ENCODE measurements at regions not wholly inside any gene's neighbourhood (a gene's known extent, or its start where the extent isn't known, plus 50 kb on each side); places are given as distances from the start of the nearest gene placed in this dataset.

DNA sequence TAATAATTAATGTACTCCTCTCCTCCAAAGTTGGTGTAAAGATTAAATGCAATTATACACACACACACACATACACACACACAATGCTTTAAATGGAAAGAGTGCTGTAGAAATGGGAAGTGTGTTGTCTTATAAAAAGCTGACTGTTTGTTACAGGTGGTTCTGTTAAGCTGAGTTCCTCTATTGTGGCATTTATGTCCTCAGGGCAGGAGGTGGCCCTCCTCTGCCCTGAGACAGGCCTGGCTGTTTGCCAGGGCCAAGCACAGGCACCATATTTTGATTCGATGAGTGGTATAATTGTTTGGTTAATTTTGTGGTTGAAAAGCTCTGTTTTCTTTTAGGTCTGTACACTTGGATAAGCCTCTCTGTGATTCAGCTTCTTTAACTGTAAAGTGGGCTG lies 573.9 kb downstream of the KIF4B start:
- H3K27me3 ChIP-seq (ENCODE audit: control insufficient read depth, insufficient read depth, low read length) = no peaks in the 10 kb centered on the region
- intact Hi-C loops (cut with DNase I) = no loop called here
- H3K4me1 ChIP-seq (ENCODE audit: control insufficient read depth in 2 of 3, insufficient read depth in 2 of 3, low read depth in 1 of 3, low read length in 3 of 3) = no peaks in the 10 kb centered on the region
- TF ChIP-seq, protein P1, sequence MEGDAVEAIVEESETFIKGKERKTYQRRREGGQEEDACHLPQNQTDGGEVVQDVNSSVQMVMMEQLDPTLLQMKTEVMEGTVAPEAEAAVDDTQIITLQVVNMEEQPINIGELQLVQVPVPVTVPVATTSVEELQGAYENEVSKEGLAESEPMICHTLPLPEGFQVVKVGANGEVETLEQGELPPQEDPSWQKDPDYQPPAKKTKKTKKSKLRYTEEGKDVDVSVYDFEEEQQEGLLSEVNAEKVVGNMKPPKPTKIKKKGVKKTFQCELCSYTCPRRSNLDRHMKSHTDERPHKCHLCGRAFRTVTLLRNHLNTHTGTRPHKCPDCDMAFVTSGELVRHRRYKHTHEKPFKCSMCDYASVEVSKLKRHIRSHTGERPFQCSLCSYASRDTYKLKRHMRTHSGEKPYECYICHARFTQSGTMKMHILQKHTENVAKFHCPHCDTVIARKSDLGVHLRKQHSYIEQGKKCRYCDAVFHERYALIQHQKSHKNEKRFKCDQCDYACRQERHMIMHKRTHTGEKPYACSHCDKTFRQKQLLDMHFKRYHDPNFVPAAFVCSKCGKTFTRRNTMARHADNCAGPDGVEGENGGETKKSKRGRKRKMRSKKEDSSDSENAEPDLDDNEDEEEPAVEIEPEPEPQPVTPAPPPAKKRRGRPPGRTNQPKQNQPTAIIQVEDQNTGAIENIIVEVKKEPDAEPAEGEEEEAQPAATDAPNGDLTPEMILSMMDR (IDR thresholded peaks at IDR 0.05; ENCODE audit: borderline replicate concordance, extremely low read depth, insufficient read depth) = no peak
- DNase-seq = peak in 3 of 5 donors; percentile 21 to 23 (median 21)
- no peak overlapping the region for H3K4me3 ChIP-seq (ENCODE audit: low read length in 3 of 3)
- H3K9ac ChIP-seq (ENCODE audit: low read length in 3 of 3) = no peak overlapping the region
- H3K36me3 ChIP-seq (ENCODE audit: control insufficient read depth in 2 of 3, insufficient read depth in 3 of 3, low read length in 3 of 3) = no peaks in the 10 kb centered on the region
- no peaks in the 10 kb centered on the region for H3K9me3 ChIP-seq (ENCODE audit: control insufficient read depth in 2 of 3, insufficient read depth in 1 of 3, low read length in 3 of 3)
- no peak overlapping the region for H3K27ac ChIP-seq (ENCODE audit: low read depth in 2 of 2, low read length in 2 of 2)
- no peak for FAIRE-seq

DNA sequence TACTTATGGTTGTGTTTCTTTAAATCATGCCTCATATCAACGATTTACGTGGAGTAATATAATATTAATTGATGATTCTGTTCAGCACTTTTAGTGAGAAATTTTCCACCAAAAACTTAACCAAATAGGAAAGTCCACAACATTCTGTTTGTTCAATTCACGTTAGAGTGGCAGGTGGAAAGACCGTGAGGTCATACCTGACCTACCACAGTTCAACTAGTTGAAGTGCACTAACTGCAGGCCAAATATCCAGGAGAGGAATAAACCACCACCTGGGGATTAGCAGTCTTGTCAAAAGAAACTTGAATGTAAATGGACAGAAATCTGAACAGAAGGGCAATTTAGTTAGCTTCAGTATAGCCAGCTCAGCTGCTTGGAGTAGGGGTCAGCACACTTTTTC lies 577.7 kb downstream of the KIF4B start:
- FAIRE-seq (no peak), DNase-seq (no peak)
- Histone ChIP-seq H3K4me1 (ENCODE audit: control insufficient read depth in 2 of 3, insufficient read depth in 2 of 3, low read depth in 1 of 3, low read length in 3 of 3) (no peaks in the 10 kb centered on the region), H3K9me3 (ENCODE audit: control insufficient read depth in 2 of 3, insufficient read depth in 1 of 3, low read length in 3 of 3) (no peaks in the 10 kb centered on the region), H3K27ac (ENCODE audit: low read depth in 2 of 2, low read length in 2 of 2) (no peak overlapping the region), H3K36me3 (ENCODE audit: control insufficient read depth in 2 of 3, insufficient read depth in 3 of 3, low read length in 3 of 3) (no peaks in the 10 kb centered on the region), H3K9ac (ENCODE audit: low read length in 3 of 3) (no peak overlapping the region), H3K27me3 (ENCODE audit: control insufficient read depth, insufficient read depth, low read length) (no peaks in the 10 kb centered on the region), H3K4me3 (ENCODE audit: low read length in 3 of 3) (no peak overlapping the region)
- TF ChIP-seq, protein P1 (IDR thresholded peaks at IDR 0.05; ENCODE audit: borderline replicate concordance, extremely low read depth, insufficient read depth) = no peak
- intact Hi-C loops (cut with DNase I) = no loop called here

DNA sequence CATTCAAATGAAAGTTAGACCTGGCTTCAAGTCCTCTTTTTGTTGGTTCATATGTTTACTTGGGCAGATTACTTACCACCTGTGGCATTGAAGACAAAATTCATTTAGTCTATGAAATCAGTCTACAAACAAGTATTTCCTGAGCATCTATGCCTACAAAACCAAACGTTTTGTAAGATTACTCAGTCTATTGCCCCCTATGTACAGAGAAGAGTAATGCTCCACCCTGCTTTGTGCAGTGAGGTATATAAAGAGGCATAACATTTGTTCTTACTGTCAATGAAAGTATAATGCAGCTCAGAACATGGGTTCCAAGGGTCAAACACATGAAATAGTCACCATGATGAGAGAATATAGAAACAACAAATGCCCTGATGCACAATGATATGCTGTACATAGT lies 580.7 kb downstream of the KIF4B start:
- Histone ChIP-seq H3K27me3 (ENCODE audit: control insufficient read depth, insufficient read depth, low read length) (no peaks in the 10 kb centered on the region), H3K4me3 (ENCODE audit: low read length in 3 of 3) (no peak overlapping the region), H3K27ac (ENCODE audit: low read depth in 2 of 2, low read length in 2 of 2) (no peak overlapping the region), H3K9me3 (ENCODE audit: control insufficient read depth in 2 of 3, insufficient read depth in 1 of 3, low read length in 3 of 3) (no peaks in the 10 kb centered on the region), H3K9ac (ENCODE audit: low read length in 3 of 3) (no peak overlapping the region), H3K36me3 (ENCODE audit: control insufficient read depth in 2 of 3, insufficient read depth in 3 of 3, low read length in 3 of 3) (no peaks in the 10 kb centered on the region), H3K4me1 (ENCODE audit: control insufficient read depth in 2 of 3, insufficient read depth in 2 of 3, low read depth in 1 of 3, low read length in 3 of 3) (no peaks in the 10 kb centered on the region)
- DNase-seq (no peak), FAIRE-seq (no peak)
- TF ChIP-seq, protein P1 (IDR thresholded peaks at IDR 0.05; ENCODE audit: borderline replicate concordance, extremely low read depth, insufficient read depth) = no peak
- intact Hi-C loops (cut with DNase I) = no loop called here

DNA sequence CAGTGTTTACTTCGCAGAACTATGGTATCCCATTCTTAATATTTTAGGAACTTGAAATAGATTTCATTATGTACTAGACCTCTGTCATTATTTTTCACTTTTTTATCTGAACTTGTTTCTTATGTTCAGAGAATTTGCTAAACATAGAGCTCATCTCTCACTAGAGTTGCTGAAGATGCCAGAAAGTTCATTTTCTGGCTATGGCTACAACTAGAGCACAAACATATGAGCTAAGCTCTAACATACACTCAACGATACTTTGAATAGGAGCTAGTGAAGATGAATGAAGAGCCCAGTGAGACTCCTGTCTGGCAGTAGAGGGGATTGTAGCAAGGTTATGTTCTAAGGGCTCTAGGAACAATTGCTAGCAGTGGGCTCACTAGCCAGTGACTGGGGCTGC lies 582.2 kb downstream of the KIF4B start:
- no peak for DNase-seq
- intact Hi-C loops (cut with DNase I) = no loop called here
- H3K9ac ChIP-seq (ENCODE audit: low read length in 3 of 3) = no peak overlapping the region
- no peak overlapping the region for H3K27ac ChIP-seq (ENCODE audit: low read depth in 2 of 2, low read length in 2 of 2)
- no peaks in the 10 kb centered on the region for H3K4me1 ChIP-seq (ENCODE audit: control insufficient read depth in 2 of 3, insufficient read depth in 2 of 3, low read depth in 1 of 3, low read length in 3 of 3)
- H3K9me3 ChIP-seq (ENCODE audit: control insufficient read depth in 2 of 3, insufficient read depth in 1 of 3, low read length in 3 of 3) = no peaks in the 10 kb centered on the region
- TF ChIP-seq, protein P1 (IDR thresholded peaks at IDR 0.05; ENCODE audit: borderline replicate concordance, extremely low read depth, insufficient read depth) = no peak
- no peak overlapping the region for H3K4me3 ChIP-seq (ENCODE audit: low read length in 3 of 3)
- H3K36me3 ChIP-seq (ENCODE audit: control insufficient read depth in 2 of 3, insufficient read depth in 3 of 3, low read length in 3 of 3) = no peaks in the 10 kb centered on the region
- FAIRE-seq = no peak
- H3K27me3 ChIP-seq (ENCODE audit: control insufficient read depth, insufficient read depth, low read length) = no peaks in the 10 kb centered on the region

Data from kidney (tissue), 13 donors.